GM13977 (cell line): ENCODE measurements at regions not wholly inside any gene's neighbourhood (a gene's known extent, or its start where the extent isn't known, plus 50 kb on each side); places are given as distances from the start of the nearest gene placed in this dataset.

Experiments
- DNase-seq: peaks from one replicate; pipeline ENCODE4 v3.0.0; 2012; ENCODE audit warnings: low spot score
- CTCF ChIP-seq: IDR thresholded peaks from 2 replicates; pipeline ENCODE4 v1.5.1; 2012; ENCODE audit warnings: mild to moderate bottlenecking, control low read depth; ENCODE audit not compliant: insufficient read depth; ENCODE audit errors: extremely low read depth, missing control alignments
- in situ Hi-C: fragments of 300-500 bp; cut with MboI; formaldehyde crosslinking; loops from one replicate; pipeline ENCODE4 v1.12.0; 2022; ENCODE audit warnings: low sequenced_read_pairs, low pct_unique_long_range_greater_than_20kb, mixed read lengths, inconsistent platforms; ENCODE audit not compliant: unreplicated experiment

GRCh38 chr20:60993433-60994044 lies 258.5 kb upstream of the CDH4 start:
- DNase-seq = no peak
- TF ChIP-seq CTCF = no peak
- in situ Hi-C loops = no loop called here

- in situ Hi-C loops = no loop called here
- no peak for DNase-seq
Measured at GRCh38 chr20:60999250-60999649, 252.8 kb upstream of the CDH4 start.

GRCh38 chr20:61002090-61002489 lies 250.0 kb upstream of the CDH4 start:
- in situ Hi-C loops = no loop called here
- no peak for TF ChIP-seq CTCF
- DNase-seq = no peak

More at GRCh38 chr20:60999250-60999649, 252.8 kb upstream of the CDH4 start:
- TF ChIP-seq CTCF = no peak

DNA sequence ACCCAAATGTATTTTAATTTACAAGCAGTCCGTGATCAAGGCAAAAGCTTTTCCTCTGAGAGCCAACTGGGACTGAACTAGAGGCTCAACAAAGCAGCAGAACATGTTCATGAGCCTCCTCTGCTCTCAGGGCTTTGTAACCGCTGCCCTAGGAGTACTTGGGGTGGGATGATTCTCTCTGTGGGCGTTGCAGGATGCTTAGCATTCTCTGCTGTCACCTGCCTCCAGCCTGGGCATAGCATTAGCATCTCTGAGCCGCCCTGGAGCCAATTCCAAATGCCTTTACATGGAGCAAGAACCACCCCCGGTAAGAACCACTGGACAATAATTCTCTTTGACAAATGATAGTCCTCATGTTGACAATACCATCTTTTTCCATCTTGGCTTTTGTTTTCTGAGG lies 237.6 kb upstream of the CDH4 start:
- no peak for DNase-seq
- in situ Hi-C loops = no loop called here
- TF ChIP-seq CTCF = no peak

GRCh38 chr20:61015602-61016001 lies 236.5 kb upstream of the CDH4 start:
- no peak for TF ChIP-seq CTCF
- in situ Hi-C loops = no loop called here
- DNase-seq = no peak

DNA sequence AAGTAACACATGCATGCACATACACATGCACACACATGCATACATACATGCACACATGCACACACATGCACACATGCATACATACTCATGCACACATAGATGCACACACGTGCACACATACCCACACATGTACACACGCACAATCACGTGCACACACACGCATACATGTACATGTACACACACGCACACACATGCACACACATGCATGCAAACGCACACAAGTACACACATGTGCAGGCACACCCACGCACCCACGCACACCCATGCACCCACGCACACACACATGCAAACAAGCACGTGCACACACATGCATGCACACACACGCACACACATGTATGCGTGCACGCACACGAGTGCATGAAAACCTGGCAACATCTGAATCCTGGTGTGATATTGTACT lies 232.7 kb upstream of the CDH4 start:
- DNase-seq = no peak
- no peak for TF ChIP-seq CTCF
- in situ Hi-C loops = no loop called here
